ENCODE measurements at regions not wholly inside any gene's neighbourhood (a gene's known extent, or its start where the extent isn't known, plus 50 kb on each side); places are given as distances from the start of the nearest gene placed in this dataset.

- peak overlapping the region; percentile 45 for H2AFZ ChIP-seq (ENCODE audit: control insufficient read depth, low read depth, low read length)
- DNase-seq (ENCODE audit: low read depth, low spot score) (no peak), ATAC-seq (no peak), FAIRE-seq (no peak)
- ChIA-PET SMC1A (ENCODE audit: uncharacterized antibody, unreplicated experiment) (interaction anchor here (0.7 to 22.6 kb wide), 30 partner anchors 9 to 508 kb away, joined by 3 to 912 read pairs (median 4); no protein-coding TSS in a partner anchor), CTCF (interaction anchor here (0.7 to 7.8 kb wide), 34 partner anchors 8 to 279 kb away, joined by 3 to 142 read pairs (median 4); partner anchors contain the start of gene DAD1), RAD21 (ENCODE audit: unreplicated experiment) (interaction anchor here (0.7 to 7.8 kb wide), 27 partner anchors 9 to 386 kb away, joined by 3 to 272 read pairs (median 4); partner anchors contain the start of gene OXA1L), POLR2A (interaction anchor here (0.6 to 6.0 kb wide), 16 partner anchors 10 to 332 kb away, joined by 3 to 73 read pairs (median 4); no protein-coding TSS in a partner anchor)
- in situ Hi-C loops (cut with MboI) = loop anchor here (5.0 to 10.0 kb wide), 3 partner anchors 63 to 474 kb away; no protein-coding TSS in a partner anchor
- H3K4me2 ChIP-seq (ENCODE audit: control insufficient read depth, insufficient read depth) = 0 out of 2 replicates have a peak overlapping the region, but pooled peaks have one; percentile 20
- TF ChIP-seq SMAD5 (IDR thresholded peaks at IDR 0.05; ENCODE audit: low read depth) (no peak), NR2F1 (conservative IDR thresholded peaks at IDR 0.05) (peak; percentile 77), BCL3 (IDR thresholded peaks at IDR 0.05; ENCODE audit: borderline replicate concordance, insufficient read depth, low read depth, low read length, poor library complexity, severe bottlenecking) (no peak), SPI1 (IDR thresholded peaks at IDR 0.05; ENCODE audit: borderline replicate concordance, insufficient read depth, low read depth, low read length) (peak; percentile 54), NR2C1 (IDR thresholded peaks at IDR 0.05) (peak; percentile 36; the same call in 1 of the 2 replicates)
- H3K4me1 ChIP-seq (ENCODE audit: control insufficient read depth, insufficient read depth, low read length) = peaks cover 39% of the 10 kb centered on the region
- H3K27me3 ChIP-seq (replicated peaks in 1 of 2; ENCODE audit: control insufficient read depth in 2 of 2, insufficient read depth in 2 of 2, low read length in 1 of 2) = no peaks in the 10 kb centered on the region
- intact Hi-C loops (cut with micrococcal nuclease; ENCODE audit: unreplicated experiment) = loop anchor here (10.0 kb wide), 1 partner anchor 604 kb away; the partner anchor contains the start of gene AJUBA
- H3K9ac ChIP-seq (ENCODE audit: control insufficient read depth, insufficient read depth, low read length) = no peak overlapping the region
- 48% methylated on average over 5 of the region's 5 CpGs for WGBS (ENCODE audit: insufficient coverage, insufficient replicate concordance, low lambda C conversion rate, missing lambda C conversion rate)
- H3K79me2 ChIP-seq (ENCODE audit: control insufficient read depth, insufficient read depth, low read length) = no peaks in the 10 kb centered on the region
- no peak overlapping the region for H3K27ac ChIP-seq (ENCODE audit: control insufficient read depth, insufficient read depth)
- no peak overlapping the region for H3K4me3 ChIP-seq
- BruUV-seq (replicated peaks) = no TSS peak
- H3K36me3 ChIP-seq (ENCODE audit: control insufficient read depth in 2 of 2, insufficient read depth in 2 of 2, low read length in 1 of 2) = no peaks in the 10 kb centered on the region
- no peaks in the 10 kb centered on the region for H4K20me1 ChIP-seq (ENCODE audit: control insufficient read depth, insufficient read depth)
- no peaks in the 10 kb centered on the region for H3K9me3 ChIP-seq (replicated peaks; ENCODE audit: control insufficient read depth, insufficient read depth, low read length)
Observed at GRCh38 chr14:22380571-22381407, 208.2 kb downstream of the DAD1 start.
